HCT116 (cell line): ENCODE measurements at regions not wholly inside any gene's neighbourhood (a gene's known extent, or its start where the extent isn't known, plus 50 kb on each side); places are given as distances from the start of the nearest gene placed in this dataset.
A peak's percentile ranks its signal among the peaks of the same experiment; 100 is the strongest.

ENCODE experiments used
- ATAC-seq: fragments of 200-7000 bp; cut with Tn5 transposase; 2 replicates; pipeline ENCODE4 v1.9.1; 2020; ENCODE audit warnings: mild to moderate bottlenecking, moderate library complexity
- BruUV-seq: library from RNA; stranded (reverse); fragments of 400-500 nt; replicated peaks from 2 replicates; lab custom pipeline; 2021; lab: Mats Ljungman, UMichigan
- CTCF ChIA-PET: fragments of 300-600 bp; sonication (Branson Sonifier 250); formaldehyde crosslinking; loops from one replicate; lab custom pipeline; 2021; ENCODE audit warnings: antibody characterized with exemption; lab: Charles Lee
- POLR2A ChIA-PET: fragments of 300-600, 350-600 bp; sonication (Branson Sonifier 250); formaldehyde crosslinking; loops from one replicate; lab custom pipeline; 2021; ENCODE audit warnings: antibody characterized with exemption; lab: Charles Lee
- RAD21 ChIA-PET, 2 experiments: fragments of 300-600 bp; sonication (Branson Sonifier 250); formaldehyde crosslinking; loops; one replicate each; lab custom pipeline; 2023; ENCODE audit warnings: low total read pairs in 2 of 2; ENCODE audit not compliant: uncharacterized antibody in 2 of 2, unreplicated experiment in 2 of 2, low non-redundant PET in 1 of 2; lab: Charles Lee
- DNase-seq: peaks from one replicate; pipeline ENCODE4 v3.0.0-alpha.2; 2010; ENCODE audit warnings: low read depth, low spot score
- H2AFZ ChIP-seq: fragments of 200-600 bp; shearing (Covaris generic), sonication (generic); 2 replicates; pipeline ENCODE4 v1.6.1; 2017; ENCODE audit warnings: low read depth, mixed run types, mixed read lengths, antibody characterized with exemption, low read length; ENCODE audit not compliant: poor library complexity, severe bottlenecking
- H3K27ac ChIP-seq: 2 replicates; pipeline ENCODE4 v1.5.1; 2012; ENCODE audit warnings: low read depth, low read length
- H3K27me3 ChIP-seq: fragments of 200-600 bp; sonication (generic); 2 replicates; pipeline ENCODE4 v1.6.1; 2016; ENCODE audit warnings: mixed run types, low read length, mixed read lengths; ENCODE audit not compliant: insufficient read depth
- H3K36me3 ChIP-seq, 2 experiments: fragments of 200-500 bp in 1 of 2; fragments of 200-600 bp in 1 of 2; sonication (Bioruptor generic) in 1 of 2; sonication (generic) in 1 of 2; 2 replicates each; pipeline versions ENCODE4 v1.5.1 to v1.6.1; 2014 to 2016; ENCODE audit warnings: low read length in 2 of 2, inconsistent platforms in 1 of 2, mixed read lengths in 1 of 2, mixed run types in 1 of 2; ENCODE audit not compliant: insufficient read depth in 2 of 2, control insufficient read depth in 1 of 2
- H3K4me1 ChIP-seq, 2 experiments: fragments of 200-600 bp in 1 of 2; sonication (generic) in 1 of 2; 2 replicates each; pipeline versions ENCODE4 v1.5.1 to v1.6.1; 2012 to 2017; ENCODE audit warnings: low read length in 2 of 2, inconsistent platforms in 1 of 2, mild to moderate bottlenecking in 1 of 2, mixed read lengths in 1 of 2, mixed run types in 1 of 2, moderate library complexity in 1 of 2; ENCODE audit not compliant: insufficient read depth in 2 of 2, control insufficient read depth in 1 of 2
- H3K4me2 ChIP-seq: fragments of 200-600 bp; sonication (generic); 2 replicates; pipeline ENCODE4 v1.6.1; 2017; ENCODE audit warnings: mixed run types, low read length, mixed read lengths
- H3K4me3 ChIP-seq, 2 experiments: fragments of 200-600 bp in 1 of 2; sonication (generic) in 1 of 2; replicated peaks in 1 of 2; 2 replicates each; pipeline ENCODE4 v1.5.1; 2011 to 2016; ENCODE audit warnings: low read length in 2 of 2, control low read depth in 1 of 2, low read depth in 1 of 2, mild to moderate bottlenecking in 1 of 2, mixed read lengths in 1 of 2, mixed run types in 1 of 2
- H3K79me2 ChIP-seq: fragments of 200-600 bp; sonication (generic); 2 replicates; pipeline ENCODE4 v1.6.1; 2017; ENCODE audit warnings: mild to moderate bottlenecking, mixed run types, low read length, moderate library complexity, mixed read lengths; ENCODE audit not compliant: insufficient read depth
- H3K9ac ChIP-seq: fragments of 200-600 bp; sonication (generic); 2 replicates; pipeline ENCODE4 v1.6.1; 2016; ENCODE audit warnings: low read length, mixed read lengths
- H3K9me2 ChIP-seq: fragments of 200-600 bp; sonication (generic), shearing (Covaris generic); 2 replicates; pipeline ENCODE4 v1.6.1; 2017; ENCODE audit warnings: mixed run types, mild to moderate bottlenecking, moderate library complexity; ENCODE audit not compliant: insufficient read depth
- H3K9me3 ChIP-seq, 2 experiments: fragments of 200-500 bp in 1 of 2; fragments of 200-600 bp in 1 of 2; sonication (Bioruptor generic) in 1 of 2; sonication (generic) in 1 of 2; 2 replicates each; pipeline ENCODE4 v1.6.1; 2014 to 2017; ENCODE audit warnings: low read length in 2 of 2, mixed read lengths in 2 of 2, inconsistent platforms in 1 of 2, low read depth in 1 of 2, mild to moderate bottlenecking in 1 of 2, mixed run types in 1 of 2, moderate library complexity in 1 of 2; ENCODE audit not compliant: control insufficient read depth in 1 of 2, insufficient read depth in 1 of 2
- H4K20me1 ChIP-seq: fragments of 200-600 bp; sonication (generic), shearing (Covaris generic); 2 replicates; pipeline ENCODE4 v1.6.1; 2017; ENCODE audit warnings: mixed run types, mild to moderate bottlenecking, moderate library complexity; ENCODE audit not compliant: insufficient read depth
- FOSL1 ChIP-seq: IDR thresholded peaks from 2 replicates; pipeline ENCODE4 v1.6.1; 2012; ENCODE audit warnings: low read depth
- POLR2A ChIP-seq: IDR thresholded peaks from 2 replicates; pipeline ENCODE4 v1.7.0; 2011; ENCODE audit warnings: borderline replicate concordance; ENCODE audit not compliant: insufficient read depth, insufficient read length; ENCODE audit errors: extremely low read depth
- POLR2AphosphoS5 ChIP-seq: IDR thresholded peaks from 2 replicates; pipeline ENCODE4 v1.6.1; 2011; ENCODE audit warnings: mild to moderate bottlenecking, low read depth, low read length, moderate library complexity
- SP1 ChIP-seq: IDR thresholded peaks from 2 replicates; pipeline ENCODE4 v1.6.1; 2012; ENCODE audit warnings: low read depth
- TCF7L2 ChIP-seq: IDR thresholded peaks from 2 replicates; pipeline ENCODE4 v1.7.0; 2011; ENCODE audit warnings: borderline replicate concordance, inconsistent platforms; ENCODE audit not compliant: insufficient read depth, insufficient read length; ENCODE audit errors: extremely low read depth
- YY1 ChIP-seq: IDR thresholded peaks from 2 replicates; pipeline ENCODE4 v1.6.1; 2011; ENCODE audit warnings: low read length, low read depth, moderate library complexity, mild to moderate bottlenecking; ENCODE audit not compliant: insufficient replicate concordance; ENCODE audit errors: extremely low read depth
- ZFX ChIP-seq: fragments of 450-650 bp; IDR thresholded peaks from 2 replicates; pipeline ENCODE4 v1.6.1; 2017
- ZNF274 ChIP-seq: fragments of 200-500 bp; sonication (Bioruptor generic); IDR thresholded peaks from 2 replicates; pipeline ENCODE4 v1.6.1; 2014; ENCODE audit warnings: mild to moderate bottlenecking, low read depth, low read length, inconsistent platforms
- intact Hi-C: fragments of 100-400 bp; cut with micrococcal nuclease; formaldehyde crosslinking; loops from 2 replicates; pipeline ENCODE4 v1.10.0; 2022

DNA sequence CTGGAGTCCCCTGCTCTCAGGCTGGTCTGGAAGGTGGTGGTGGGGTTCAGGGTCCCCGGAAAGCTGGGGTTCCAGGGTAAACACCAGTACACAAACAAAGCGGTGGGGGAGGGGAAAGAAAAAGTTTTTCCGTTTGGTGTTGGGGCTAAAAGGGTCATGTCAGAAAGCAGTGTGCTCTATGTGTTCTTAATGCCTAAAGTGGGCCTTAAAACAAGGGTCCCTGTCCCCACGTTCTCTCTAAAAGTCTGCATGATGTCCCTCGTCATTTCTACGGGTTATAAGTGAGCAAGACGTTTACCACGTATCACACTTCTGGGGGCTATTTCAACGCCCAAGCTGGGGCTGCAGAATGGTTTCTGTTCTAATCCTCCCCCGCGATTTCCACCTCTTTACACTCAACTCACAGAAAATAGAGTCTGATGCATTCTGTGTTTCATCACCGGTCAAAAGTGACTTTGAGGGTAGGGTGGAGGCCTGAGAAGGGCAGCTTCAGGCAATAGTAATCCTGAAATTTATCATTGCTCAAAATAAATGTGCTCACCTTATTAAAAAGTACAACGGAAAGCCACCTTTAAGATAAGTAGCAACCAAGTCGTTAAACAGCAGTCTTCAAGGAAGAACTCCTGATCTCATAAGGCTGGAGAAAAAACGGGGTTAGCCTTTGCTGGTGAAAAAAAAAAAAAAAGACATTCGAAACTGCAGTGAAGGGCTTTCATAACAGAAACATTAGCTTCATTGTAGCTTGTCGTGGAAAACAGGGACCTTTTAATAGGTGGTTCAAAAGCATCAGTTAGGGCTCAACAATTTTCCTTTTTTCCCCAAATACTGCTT, 63.9 kb upstream of the PTGR2 start:
- Histone ChIP-seq H3K4me3 (peak overlapping the region; percentile 68 to 74), H3K27me3 (no peaks in the 10 kb centered on the region), H3K27ac (peak overlapping the region; percentile 94), H4K20me1 (no peaks in the 10 kb centered on the region), H2AFZ (peak overlapping the region; percentile 65), H3K9me3 (no peaks in the 10 kb centered on the region), H3K9me2 (no peaks in the 10 kb centered on the region), H3K79me2 (peaks cover 32% of the 10 kb centered on the region), H3K4me2 (peak overlapping the region; percentile 75), H3K36me3 (no peaks in the 10 kb centered on the region), H3K9ac (peak overlapping the region; percentile 73), H3K4me1 (peaks cover 22 to 31% of the 10 kb centered on the region in 2 experiments)
- peak; percentile 1; the same call in 1 of the 2 replicates for ATAC-seq
- ChIA-PET RAD21 (no interaction called here), POLR2A (interaction anchor here (0.9 kb wide), 1 partner anchor 9 kb away, joined by 3 read pairs; no protein-coding TSS in a partner anchor), CTCF (no interaction called here)
- intact Hi-C loops, result no loop called here
- TF ChIP-seq POLR2A (no peak), POLR2AphosphoS5 (no peak), TCF7L2 (no peak), FOSL1 (no peak; the same call in 1 of the 2 replicates), SP1 (no peak), YY1 (peak; percentile 0)
- DNase-seq, result no peak
- TSS peak; percentile 71 for BruUV-seq

DNA sequence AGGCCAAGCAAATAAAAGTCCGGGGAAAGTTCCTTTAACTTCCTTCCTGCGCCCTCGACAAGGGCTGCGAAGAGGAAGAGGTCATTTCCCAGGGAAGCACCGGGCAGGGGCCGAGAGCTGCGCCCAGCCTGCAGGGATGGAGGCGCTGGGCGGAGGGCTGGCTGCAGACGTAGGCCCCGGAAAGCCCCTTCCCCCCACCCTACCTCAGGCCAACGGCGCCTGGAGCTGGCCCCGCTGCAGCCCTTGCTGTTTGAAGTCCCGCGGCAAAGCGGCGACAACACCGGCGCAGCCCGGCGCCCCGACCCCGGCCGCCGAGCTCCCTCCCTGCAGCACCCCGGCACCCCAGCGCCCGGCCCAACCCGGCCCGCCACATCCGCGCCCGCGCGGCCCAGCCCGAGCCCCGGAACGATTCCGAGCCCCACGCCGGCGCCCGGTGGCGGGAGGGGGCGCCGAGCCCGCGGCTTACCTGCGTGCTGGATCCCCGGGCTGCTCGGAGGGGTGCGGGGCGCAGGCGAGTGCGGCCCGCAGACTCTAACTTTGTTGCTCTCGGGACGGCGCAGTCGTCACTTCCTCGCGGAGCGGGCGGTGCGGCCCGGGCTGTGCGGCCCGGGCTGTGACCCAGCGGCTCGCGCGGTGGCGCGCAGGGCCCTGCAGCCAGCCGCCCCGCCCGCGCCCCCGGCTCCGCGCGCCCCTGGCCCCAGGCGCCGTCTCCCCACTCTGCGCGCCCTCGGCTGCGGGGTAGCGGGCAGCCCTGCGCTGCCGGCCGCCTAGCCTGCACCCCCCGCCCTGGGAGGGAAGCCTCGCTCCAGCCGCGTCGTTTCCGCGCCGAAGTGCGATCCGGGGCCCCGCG, 64.8 kb upstream of the PTGR2 start:
- Histone ChIP-seq H3K27ac (peak overlapping the region; percentile 94), H4K20me1 (no peaks in the 10 kb centered on the region), H3K36me3 (no peaks in the 10 kb centered on the region), H3K4me1 (peaks cover 22 to 31% of the 10 kb centered on the region in 2 experiments), H2AFZ (peak overlapping the region; percentile 65), H3K4me2 (peak overlapping the region; percentile 75), H3K79me2 (peaks cover 37% of the 10 kb centered on the region), H3K4me3 (peak overlapping the region; percentile 68 to 74), H3K27me3 (no peaks in the 10 kb centered on the region), H3K9me3 (no peaks in the 10 kb centered on the region), H3K9me2 (no peaks in the 10 kb centered on the region), H3K9ac (peak overlapping the region; percentile 73)
- CTCF ChIA-PET, result no interaction called here
- DNase-seq (no peak), ATAC-seq (peak; percentile 75)
- intact Hi-C loops, result loop anchor here (1.0 kb wide), 1 partner anchor 29 kb away; no protein-coding TSS in a partner anchor
- POLR2A ChIA-PET, result interaction anchor here (1.0 to 2.2 kb wide), 3 partner anchors 10 to 28 kb away, joined by 6 to 11 read pairs (median 6); a partner anchor contains a TSS
- RAD21 ChIA-PET, result no interaction called here
- BruUV-seq, result no TSS peak
- TF ChIP-seq TCF7L2 (peak; percentile 68), POLR2AphosphoS5 (peak; percentile 58), ZNF274 (no peak), ZFX (peak; percentile 98), YY1 (peak; percentile 8)
